ENCODE measurements at regions not wholly inside any gene's neighbourhood (a gene's known extent, or its start where the extent isn't known, plus 50 kb on each side); places are given as distances from the start of the nearest gene placed in this dataset.

DNA sequence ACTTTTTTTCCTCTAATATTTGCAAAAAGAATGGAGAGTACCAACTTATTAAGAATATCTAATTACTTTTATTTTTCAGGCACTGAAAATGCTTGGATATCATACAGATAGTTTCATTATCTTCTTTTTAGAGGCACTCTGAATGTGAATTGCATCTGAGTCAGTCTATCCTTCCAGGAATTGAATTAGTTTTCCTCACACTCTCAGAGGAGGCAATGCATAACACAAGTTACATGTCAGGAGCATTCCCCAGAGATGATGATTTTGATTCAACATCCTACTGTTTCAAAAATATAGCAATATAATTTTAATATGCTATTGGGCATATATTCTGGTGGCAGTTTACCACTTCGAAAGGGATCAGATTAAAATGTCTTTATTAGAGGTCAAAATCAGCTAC lies 1315.4 kb downstream of the PCDH9 start:
- no peaks in the 10 kb centered on the region for H3K36me3 ChIP-seq
- TF ChIP-seq, protein P1, sequence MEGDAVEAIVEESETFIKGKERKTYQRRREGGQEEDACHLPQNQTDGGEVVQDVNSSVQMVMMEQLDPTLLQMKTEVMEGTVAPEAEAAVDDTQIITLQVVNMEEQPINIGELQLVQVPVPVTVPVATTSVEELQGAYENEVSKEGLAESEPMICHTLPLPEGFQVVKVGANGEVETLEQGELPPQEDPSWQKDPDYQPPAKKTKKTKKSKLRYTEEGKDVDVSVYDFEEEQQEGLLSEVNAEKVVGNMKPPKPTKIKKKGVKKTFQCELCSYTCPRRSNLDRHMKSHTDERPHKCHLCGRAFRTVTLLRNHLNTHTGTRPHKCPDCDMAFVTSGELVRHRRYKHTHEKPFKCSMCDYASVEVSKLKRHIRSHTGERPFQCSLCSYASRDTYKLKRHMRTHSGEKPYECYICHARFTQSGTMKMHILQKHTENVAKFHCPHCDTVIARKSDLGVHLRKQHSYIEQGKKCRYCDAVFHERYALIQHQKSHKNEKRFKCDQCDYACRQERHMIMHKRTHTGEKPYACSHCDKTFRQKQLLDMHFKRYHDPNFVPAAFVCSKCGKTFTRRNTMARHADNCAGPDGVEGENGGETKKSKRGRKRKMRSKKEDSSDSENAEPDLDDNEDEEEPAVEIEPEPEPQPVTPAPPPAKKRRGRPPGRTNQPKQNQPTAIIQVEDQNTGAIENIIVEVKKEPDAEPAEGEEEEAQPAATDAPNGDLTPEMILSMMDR (IDR thresholded peaks at IDR 0.05; ENCODE audit: low read depth, low read length) = no peak
- DNase-seq = no peak
- no peak overlapping the region for H3K4me3 ChIP-seq (ENCODE audit: low read depth, low read length)
- no peak overlapping the region for H3K27ac ChIP-seq
- H3K27me3 ChIP-seq (ENCODE audit: insufficient read depth, low read depth, severe bottlenecking) = no peaks in the 10 kb centered on the region
- H3K9me3 ChIP-seq (ENCODE audit: severe bottlenecking) = no peaks in the 10 kb centered on the region

DNA sequence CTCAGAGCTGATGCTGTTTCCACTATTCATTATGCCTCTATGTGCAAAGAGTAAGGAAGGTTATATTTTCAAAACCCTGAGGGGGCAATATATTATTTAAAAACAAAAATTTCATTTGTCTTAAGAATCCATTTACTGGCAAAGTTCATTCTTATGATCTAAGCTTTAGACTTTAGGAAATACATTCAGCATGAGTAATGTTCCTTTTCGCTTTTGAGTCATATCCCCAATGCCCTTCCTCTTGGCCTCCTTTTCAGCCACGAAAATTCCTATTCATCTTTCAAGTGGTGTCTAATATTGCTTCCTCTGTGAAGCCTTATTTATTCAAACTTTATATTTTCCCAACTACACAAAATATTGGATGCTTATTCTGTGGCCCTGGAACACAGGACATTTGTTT lies 1317.0 kb downstream of the PCDH9 start:
- no peaks in the 10 kb centered on the region for H3K36me3 ChIP-seq
- H3K9me3 ChIP-seq (ENCODE audit: severe bottlenecking) = no peaks in the 10 kb centered on the region
- H3K27me3 ChIP-seq (ENCODE audit: insufficient read depth, low read depth, severe bottlenecking) = no peaks in the 10 kb centered on the region
- H3K4me3 ChIP-seq (ENCODE audit: low read depth, low read length) = no peak overlapping the region
- TF ChIP-seq, protein P1 (IDR thresholded peaks at IDR 0.05; ENCODE audit: low read depth, low read length) = no peak
- DNase-seq = no peak
- H3K27ac ChIP-seq = no peak overlapping the region

DNA sequence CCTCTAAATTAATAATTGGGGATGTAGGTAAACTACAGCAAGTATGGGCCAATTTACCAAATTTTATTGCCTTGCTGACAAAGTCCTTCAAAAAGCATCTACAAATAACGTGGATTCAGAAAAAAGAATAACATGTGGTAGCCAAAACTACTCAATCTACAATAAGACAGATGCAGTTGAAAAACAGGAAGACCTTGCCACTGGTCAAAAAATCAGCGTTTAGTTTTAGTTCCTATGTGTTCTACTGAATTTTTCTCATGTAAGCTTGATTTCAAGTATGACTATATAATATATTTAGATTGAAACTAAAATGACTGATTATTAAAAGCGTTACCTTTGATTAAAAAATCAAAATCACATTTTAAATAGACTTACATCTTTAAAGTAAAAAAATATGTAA lies 1317.6 kb downstream of the PCDH9 start:
- Histone ChIP-seq H3K4me3 (ENCODE audit: low read depth, low read length) (no peak overlapping the region), H3K27ac (no peak overlapping the region), H3K9me3 (ENCODE audit: severe bottlenecking) (no peaks in the 10 kb centered on the region), H3K36me3 (no peaks in the 10 kb centered on the region), H3K27me3 (ENCODE audit: insufficient read depth, low read depth, severe bottlenecking) (no peaks in the 10 kb centered on the region)
- TF ChIP-seq, protein P1 (IDR thresholded peaks at IDR 0.05; ENCODE audit: low read depth, low read length) = no peak
- no peak for DNase-seq

DNA sequence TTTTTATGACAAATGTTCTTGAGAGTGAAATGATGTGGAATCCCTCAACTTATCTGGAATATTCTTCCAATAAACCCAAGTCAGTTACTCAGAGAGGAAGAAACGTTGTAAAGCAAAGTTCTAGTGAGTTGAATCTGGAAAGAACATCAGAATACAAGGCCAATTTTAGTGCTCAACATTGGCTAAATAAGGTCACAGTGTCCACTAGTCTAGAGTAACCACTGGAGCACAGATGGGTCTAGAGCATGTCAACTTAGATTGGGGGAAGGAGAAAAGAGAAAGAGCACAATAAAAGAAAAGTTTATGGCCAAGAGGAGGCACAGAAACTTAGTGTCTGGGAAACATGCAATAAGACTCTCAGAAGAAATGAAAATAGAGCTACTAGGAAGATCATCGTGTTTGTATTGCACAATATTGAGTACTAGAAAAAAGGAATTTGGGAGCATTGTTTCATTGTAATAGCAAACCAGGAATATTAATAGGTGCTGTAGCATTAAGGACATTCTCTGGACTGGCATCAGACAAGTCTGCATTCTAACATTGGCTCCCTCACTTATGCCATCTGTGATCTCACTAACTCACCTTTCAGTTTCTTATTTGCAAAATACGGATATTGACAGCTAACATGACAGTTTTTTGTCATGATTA lies 1318.5 kb downstream of the PCDH9 start:
- H3K9me3 ChIP-seq (ENCODE audit: severe bottlenecking) = no peaks in the 10 kb centered on the region
- H3K4me3 ChIP-seq (ENCODE audit: low read depth, low read length) = no peak overlapping the region
- DNase-seq = no peak
- TF ChIP-seq, protein P1 (IDR thresholded peaks at IDR 0.05; ENCODE audit: low read depth, low read length) = no peak
- H3K27me3 ChIP-seq (ENCODE audit: insufficient read depth, low read depth, severe bottlenecking) = no peaks in the 10 kb centered on the region
- no peaks in the 10 kb centered on the region for H3K36me3 ChIP-seq
- H3K27ac ChIP-seq = no peak overlapping the region

DNA sequence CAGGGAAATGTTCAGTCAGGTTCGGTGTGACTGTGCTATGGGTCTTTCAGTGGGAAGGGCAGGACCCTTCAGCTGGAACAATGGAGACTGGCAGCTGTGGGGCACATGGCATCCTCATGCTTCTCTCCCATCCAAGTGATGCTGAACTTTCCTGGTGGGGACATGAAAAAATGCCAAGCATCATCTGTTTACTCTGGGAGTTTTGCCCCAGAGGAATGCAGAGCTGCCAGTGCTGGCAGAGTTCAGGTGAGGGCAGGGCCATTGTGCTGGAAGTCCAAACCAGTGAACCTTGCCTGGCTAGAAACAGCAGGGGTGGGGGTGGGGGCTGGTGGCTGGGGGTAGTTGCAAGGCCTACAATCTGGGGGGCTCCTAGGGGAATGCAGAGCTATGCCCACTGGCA lies 1320.6 kb downstream of the PCDH9 start:
- Histone ChIP-seq H3K36me3 (no peaks in the 10 kb centered on the region), H3K27me3 (ENCODE audit: insufficient read depth, low read depth, severe bottlenecking) (no peaks in the 10 kb centered on the region), H3K4me3 (ENCODE audit: low read depth, low read length) (no peak overlapping the region), H3K27ac (no peak overlapping the region), H3K9me3 (ENCODE audit: severe bottlenecking) (no peaks in the 10 kb centered on the region)
- DNase-seq = no peak
- TF ChIP-seq, protein P1 (IDR thresholded peaks at IDR 0.05; ENCODE audit: low read depth, low read length) = no peak
